H1 (cell line): ENCODE measurements at regions not wholly inside any gene's neighbourhood (a gene's known extent, or its start where the extent isn't known, plus 50 kb on each side); places are given as distances from the start of the nearest gene placed in this dataset.

Experiments
- BACH1 ChIP-seq: IDR thresholded peaks from 2 replicates; pipeline ENCODE4 v1.6.1; 2012; ENCODE audit warnings: low read length, improper control_type of control experiment
- CHD7 ChIP-seq: fragments of 300-600 bp; sonication (generic); IDR thresholded peaks from 2 replicates; pipeline ENCODE4 v1.7.1; 2012; ENCODE audit warnings: low read length, moderate library complexity, mild to moderate bottlenecking, inconsistent platforms; ENCODE audit not compliant: insufficient replicate concordance
- CREB1 ChIP-seq: IDR thresholded peaks from 2 replicates; pipeline ENCODE4 v1.6.1; 2012; ENCODE audit warnings: inconsistent platforms
- JUN ChIP-seq: IDR thresholded peaks from 2 replicates; pipeline ENCODE4 v1.6.1; 2011; ENCODE audit warnings: low read depth, mild to moderate bottlenecking, improper control_type of control experiment, low read length
- MAFK ChIP-seq: IDR thresholded peaks from 2 replicates; pipeline ENCODE4 v1.6.1; 2012; ENCODE audit warnings: low read depth, mild to moderate bottlenecking, improper control_type of control experiment, low read length
- NANOG ChIP-seq: IDR thresholded peaks from 2 replicates; pipeline ENCODE4 v1.6.1; 2011; ENCODE audit warnings: low read length, low read depth, mild to moderate bottlenecking, inconsistent platforms; ENCODE audit not compliant: insufficient read depth, poor library complexity, severe bottlenecking
- RBBP5 ChIP-seq: IDR thresholded peaks from 2 replicates; pipeline ENCODE4 v1.7.1; 2012; ENCODE audit warnings: low read depth, mild to moderate bottlenecking, inconsistent platforms, low read length, moderate library complexity, borderline replicate concordance
- SAP30 ChIP-seq: fragments of 300-600 bp; sonication (generic); IDR thresholded peaks from 2 replicates; pipeline ENCODE4 v1.7.1; 2012; ENCODE audit warnings: low read length, moderate library complexity, mild to moderate bottlenecking, inconsistent platforms; ENCODE audit not compliant: insufficient read depth, insufficient replicate concordance
- TAF7 ChIP-seq: optimal IDR thresholded peaks from 2 replicates; pipeline ENCODE3; 2011; ENCODE audit warnings: low read depth, mild to moderate bottlenecking, inconsistent platforms, low read length, moderate library complexity, borderline replicate concordance
- TEAD4 ChIP-seq: IDR thresholded peaks from 2 replicates; pipeline ENCODE4 v1.6.1; 2012; ENCODE audit warnings: low read depth, low read length, inconsistent platforms, mixed read lengths
- TF ChIP-seq, protein P1 (sequence below): IDR thresholded peaks from 2 replicates; pipeline ENCODE4 v1.6.1; 2012; ENCODE audit warnings: inconsistent platforms

GRCh38 chr5:175121457-175121856 is 322.5 kb downstream of the DRD1 start (continued):
- TF ChIP-seq CHD7 (no peak), SAP30 (no peak), CREB1 (no peak), TAF7 (no peak), BACH1 (no peak), JUN (no peak), NANOG (no peak), RBBP5 (no peak), TEAD4 (no peak), MAFK (no peak)
- TF ChIP-seq, protein P1, sequence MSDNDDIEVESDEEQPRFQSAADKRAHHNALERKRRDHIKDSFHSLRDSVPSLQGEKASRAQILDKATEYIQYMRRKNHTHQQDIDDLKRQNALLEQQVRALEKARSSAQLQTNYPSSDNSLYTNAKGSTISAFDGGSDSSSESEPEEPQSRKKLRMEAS = no peak
